NCI-H187 treated with DMSO at 0.1 percent for 48 hours (cell line): ENCODE measurements at regions not wholly inside any gene's neighbourhood (a gene's known extent, or its start where the extent isn't known, plus 50 kb on each side); places are given as distances from the start of the nearest gene placed in this dataset.
"Not testable (repeated sequence)": the region's sequence is repeated elsewhere in the genome, so short reads cannot be mapped to it uniquely, and the experiment has no call there.

ENCODE experiments used
- DNase-seq: peaks from one replicate; lab custom pipeline; 2025; lab: John Stamatoyannopoulos, UW

- no peak for DNase-seq
Observed at GRCh38 chr5:164206196-164206595, 700.8 kb downstream of the MAT2B start.

GRCh38 chr5:164207646-164208045, 702.2 kb downstream of the MAT2B start:
- DNase-seq, result no peak

GRCh38 chr5:164210491-164210890, 705.1 kb downstream of the MAT2B start:
- no peak for DNase-seq

GRCh38 chr5:164214698-164215097, 709.3 kb downstream of the MAT2B start:
- DNase-seq, result no peak

GRCh38 chr5:164217464-164217863, 712.0 kb downstream of the MAT2B start:
- DNase-seq, result no peak

- no peak for DNase-seq
Observed at GRCh38 chr5:164220522-164220921, 715.1 kb downstream of the MAT2B start.

GRCh38 chr5:164224236-164224635, 718.8 kb downstream of the MAT2B start:
- DNase-seq, result no peak

GRCh38 chr5:164224772-164225171, 719.4 kb downstream of the MAT2B start:
- no peak for DNase-seq

- no peak for DNase-seq
Observed at GRCh38 chr5:164230341-164230740, 724.9 kb downstream of the MAT2B start.

- no peak for DNase-seq
Observed at GRCh38 chr5:164233791-164234190, 728.4 kb downstream of the MAT2B start.

GRCh38 chr5:164234321-164234720, 728.9 kb downstream of the MAT2B start:
- no peak for DNase-seq

- DNase-seq, result no peak
Observed at GRCh38 chr5:164235300-164235891, 730.0 kb downstream of the MAT2B start.

GRCh38 chr5:164237486-164237885, 732.1 kb downstream of the MAT2B start:
- DNase-seq, result no peak

- not testable (repeated sequence) for DNase-seq
Observed at GRCh38 chr5:164251781-164252180, 746.4 kb downstream of the MAT2B start.

GRCh38 chr5:164253764-164254163, 748.3 kb downstream of the MAT2B start:
- DNase-seq, result no peak

- no peak for DNase-seq
Observed at GRCh38 chr5:164255598-164256213, 750.3 kb downstream of the MAT2B start.

GRCh38 chr5:164256351-164256750, 750.9 kb downstream of the MAT2B start:
- DNase-seq, result no peak

GRCh38 chr5:164256954-164257353, 751.5 kb downstream of the MAT2B start:
- DNase-seq, result no peak

GRCh38 chr5:164265566-164265965, 760.1 kb downstream of the MAT2B start:
- no peak for DNase-seq

GRCh38 chr5:164266571-164266970, 761.2 kb downstream of the MAT2B start:
- no peak for DNase-seq

GRCh38 chr5:164277720-164278119, 772.3 kb downstream of the MAT2B start:
- no peak for DNase-seq

- DNase-seq, result no peak
Observed at GRCh38 chr5:164289526-164289925, 784.1 kb downstream of the MAT2B start.

GRCh38 chr5:164296603-164297080, 791.2 kb downstream of the MAT2B start:
- DNase-seq, result no peak

GRCh38 chr5:164298165-164298564, 792.7 kb downstream of the MAT2B start:
- no peak for DNase-seq
